Caco-2 (cell line): ENCODE measurements at regions not wholly inside any gene's neighbourhood (a gene's known extent, or its start where the extent isn't known, plus 50 kb on each side); places are given as distances from the start of the nearest gene placed in this dataset.
"Not testable (repeated sequence)": the region's sequence is repeated elsewhere in the genome, so short reads cannot be mapped to it uniquely, and the experiment has no call there.

Source experiments
- BruUV-seq: library from RNA; stranded (reverse); fragments of 400-500 nt; replicated peaks from 2 replicates; lab custom pipeline; 2021; lab: Mats Ljungman, UMichigan
- CTCF ChIA-PET: fragments of 300-600 bp; sonication (Branson Sonifier 250); formaldehyde crosslinking; loops from one replicate; lab custom pipeline; 2022; ENCODE audit warnings: antibody characterized with exemption; lab: Charles Lee
- POLR2A ChIA-PET: fragments of 300-600 bp; sonication (Branson Sonifier 250); formaldehyde crosslinking; loops from one replicate; lab custom pipeline; 2022; ENCODE audit warnings: antibody characterized with exemption; lab: Charles Lee
- DNase-seq, 2 experiments: peaks; one replicate each; pipeline versions ENCODE4 v3.0.0 to v3.0.0-alpha.2; 2020 to 2022
- H3K27me3 ChIP-seq: replicated peaks from 2 replicates; pipeline ENCODE4 v1.6.0; 2011; ENCODE audit warnings: low read length; ENCODE audit not compliant: control insufficient read depth, insufficient read depth
- H3K36me3 ChIP-seq: 2 replicates; pipeline ENCODE4 v1.5.1; 2011; ENCODE audit warnings: low read length; ENCODE audit not compliant: control insufficient read depth, insufficient read depth
- H3K4me1 ChIP-seq: fragments of 250-450 bp; sonication (Bioruptor Pico); 2 replicates; pipeline ENCODE4 v1.5.1; 2020; ENCODE audit warnings: mild to moderate bottlenecking
- H3K4me3 ChIP-seq: 2 replicates; pipeline ENCODE4 v1.5.1; 2011; ENCODE audit warnings: low read depth, mild to moderate bottlenecking, control low read depth, low read length
- H3K9me3 ChIP-seq: fragments of 250-450 bp; sonication (Bioruptor Pico); 2 replicates; pipeline ENCODE4 v1.5.1; 2020; ENCODE audit warnings: mild to moderate bottlenecking, moderate library complexity
- H3K27ac Mint-ChIP-seq: one replicate; pipeline ENCODE4 v1.8.0; 2022; ENCODE audit warnings: mixed read lengths; ENCODE audit not compliant: unreplicated experiment
- H3K27me3 Mint-ChIP-seq: one replicate; pipeline ENCODE4 v1.8.0; 2022; ENCODE audit warnings: mixed read lengths; ENCODE audit not compliant: insufficient read depth, unreplicated experiment
- H3K36me3 Mint-ChIP-seq: one replicate; pipeline ENCODE4 v1.8.0; 2022; ENCODE audit warnings: mild to moderate bottlenecking, mixed read lengths; ENCODE audit not compliant: insufficient read depth, unreplicated experiment
- H3K4me1 Mint-ChIP-seq: one replicate; pipeline ENCODE4 v1.8.0; 2022; ENCODE audit warnings: low read depth, mixed read lengths; ENCODE audit not compliant: unreplicated experiment
- H3K4me3 Mint-ChIP-seq: one replicate; pipeline ENCODE4 v1.8.0; 2022; ENCODE audit warnings: mild to moderate bottlenecking, moderate library complexity, mixed read lengths; ENCODE audit not compliant: unreplicated experiment
- H3K9me3 Mint-ChIP-seq: one replicate; pipeline ENCODE4 v1.8.0; 2022; ENCODE audit warnings: mixed read lengths; ENCODE audit not compliant: unreplicated experiment
- intact Hi-C: fragments of 100-400 bp; cut with micrococcal nuclease; formaldehyde crosslinking; loops from one replicate; pipeline ENCODE4 v1.10.0; 2022; ENCODE audit not compliant: unreplicated experiment
- TF ChIP-seq, protein P1 (sequence below), 2 experiments: fragments of 200-600 bp in 1 of 2; IDR thresholded peaks; 1 replicate in 1 of 2; 2 replicates in 1 of 2; pipeline versions ENCODE4 v1.5.1 to v1.8.0; 2011 to 2022; ENCODE audit warnings: antibody characterized with exemption in 1 of 2, control low read depth in 1 of 2, inconsistent platforms in 1 of 2, low read depth in 1 of 2, low read length in 1 of 2, mild to moderate bottlenecking in 1 of 2, moderate library complexity in 1 of 2; ENCODE audit not compliant: insufficient read depth in 1 of 2, severe bottlenecking in 1 of 2, unreplicated experiment in 1 of 2

DNA sequence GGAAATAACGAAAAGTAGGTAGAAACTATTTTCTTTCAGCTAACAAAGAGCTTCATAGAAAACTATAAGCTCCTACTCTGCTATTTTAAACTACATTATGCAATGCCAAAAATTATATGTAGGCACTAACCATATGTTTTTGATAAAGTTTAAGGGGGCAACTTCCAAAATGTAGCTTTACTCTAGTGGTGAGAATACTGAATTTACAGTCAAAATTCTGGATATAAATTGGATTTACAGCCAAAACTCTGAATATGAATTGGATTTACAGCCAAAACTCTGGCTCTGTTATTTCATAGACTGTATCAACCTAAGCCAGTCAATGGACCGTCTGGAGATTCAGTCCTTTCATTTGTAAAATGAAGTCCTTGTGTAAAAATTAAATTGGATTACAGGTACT, 86.8 kb upstream of the ANK3 start:
- Histone ChIP-seq H3K4me1 (peaks cover 18% of the 10 kb centered on the region), H3K4me3 (no peak overlapping the region), H3K36me3 (no peaks in the 10 kb centered on the region), H3K27me3 (no peaks in the 10 kb centered on the region), H3K9me3 (no peaks in the 10 kb centered on the region)
- H3K4me3 Mint-ChIP-seq, result no peak overlapping the region
- H3K36me3 Mint-ChIP-seq, result no peaks in the 10 kb centered on the region
- TF ChIP-seq, protein P1, sequence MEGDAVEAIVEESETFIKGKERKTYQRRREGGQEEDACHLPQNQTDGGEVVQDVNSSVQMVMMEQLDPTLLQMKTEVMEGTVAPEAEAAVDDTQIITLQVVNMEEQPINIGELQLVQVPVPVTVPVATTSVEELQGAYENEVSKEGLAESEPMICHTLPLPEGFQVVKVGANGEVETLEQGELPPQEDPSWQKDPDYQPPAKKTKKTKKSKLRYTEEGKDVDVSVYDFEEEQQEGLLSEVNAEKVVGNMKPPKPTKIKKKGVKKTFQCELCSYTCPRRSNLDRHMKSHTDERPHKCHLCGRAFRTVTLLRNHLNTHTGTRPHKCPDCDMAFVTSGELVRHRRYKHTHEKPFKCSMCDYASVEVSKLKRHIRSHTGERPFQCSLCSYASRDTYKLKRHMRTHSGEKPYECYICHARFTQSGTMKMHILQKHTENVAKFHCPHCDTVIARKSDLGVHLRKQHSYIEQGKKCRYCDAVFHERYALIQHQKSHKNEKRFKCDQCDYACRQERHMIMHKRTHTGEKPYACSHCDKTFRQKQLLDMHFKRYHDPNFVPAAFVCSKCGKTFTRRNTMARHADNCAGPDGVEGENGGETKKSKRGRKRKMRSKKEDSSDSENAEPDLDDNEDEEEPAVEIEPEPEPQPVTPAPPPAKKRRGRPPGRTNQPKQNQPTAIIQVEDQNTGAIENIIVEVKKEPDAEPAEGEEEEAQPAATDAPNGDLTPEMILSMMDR (IDR thresholded peaks at IDR 0.05; ENCODE audit: insufficient read depth in 1 of 2, low read depth in 1 of 2, low read length in 1 of 2, severe bottlenecking in 1 of 2, unreplicated experiment in 1 of 2), result no peak
- no peak overlapping the region for H3K27ac Mint-ChIP-seq
- no TSS peak for BruUV-seq
- ChIA-PET POLR2A (no interaction called here), CTCF (no interaction called here)
- DNase-seq, result no peak
- no peaks in the 10 kb centered on the region for H3K9me3 Mint-ChIP-seq
- H3K27me3 Mint-ChIP-seq, result no peaks in the 10 kb centered on the region
- intact Hi-C loops, result no loop called here
- H3K4me1 Mint-ChIP-seq, result peaks cover 8% of the 10 kb centered on the region

- no peak overlapping the region for H3K4me3 ChIP-seq
- H3K4me3 Mint-ChIP-seq, result no peak overlapping the region
- H3K4me1 ChIP-seq, result no peaks in the 10 kb centered on the region
- intact Hi-C loops, result no loop called here
- ChIA-PET CTCF (no interaction called here), POLR2A (no interaction called here)
- H3K4me1 Mint-ChIP-seq, result no peaks in the 10 kb centered on the region
- BruUV-seq, result no TSS peak
- H3K9me3 Mint-ChIP-seq, result no peaks in the 10 kb centered on the region
- no peaks in the 10 kb centered on the region for H3K36me3 Mint-ChIP-seq
- no peaks in the 10 kb centered on the region for H3K36me3 ChIP-seq
- H3K27ac Mint-ChIP-seq, result no peak overlapping the region
- H3K9me3 ChIP-seq, result no peaks in the 10 kb centered on the region
- TF ChIP-seq, protein P1 (IDR thresholded peaks at IDR 0.05; ENCODE audit: insufficient read depth in 1 of 2, low read depth in 1 of 2, low read length in 1 of 2, severe bottlenecking in 1 of 2, unreplicated experiment in 1 of 2), result no peak
- no peak for DNase-seq
- no peaks in the 10 kb centered on the region for H3K27me3 Mint-ChIP-seq
- H3K27me3 ChIP-seq, result no peaks in the 10 kb centered on the region
Observed at GRCh38 chr10:60473557-60473956, 83.9 kb upstream of the ANK3 start.

- H3K36me3 Mint-ChIP-seq, result no peaks in the 10 kb centered on the region
- CTCF ChIA-PET, result no interaction called here
- BruUV-seq, result no TSS peak
Observed at GRCh38 chr10:60470091-60470490, 80.4 kb upstream of the ANK3 start.

DNA sequence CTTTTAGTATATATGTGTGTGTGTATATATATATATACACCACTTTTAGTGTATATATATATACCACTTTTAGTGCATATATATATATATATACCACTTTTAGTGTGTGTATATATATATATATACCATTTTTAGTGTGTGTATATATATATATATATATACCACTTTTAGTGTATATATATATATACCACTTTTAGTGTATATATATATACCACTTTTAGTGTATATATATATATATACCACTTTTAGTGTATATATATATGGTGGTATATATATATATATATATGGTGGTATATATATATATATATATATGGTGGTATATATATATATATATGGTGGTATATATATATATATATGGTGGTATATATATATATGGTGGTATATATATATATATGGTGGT, 79.5 kb upstream of the ANK3 start:
- H3K9me3 ChIP-seq, H3K36me3 ChIP-seq, H3K4me3 Mint-ChIP-seq, POLR2A ChIA-PET, DNase-seq, H3K27me3 Mint-ChIP-seq, intact Hi-C loops, BruUV-seq, CTCF ChIA-PET, H3K4me3 ChIP-seq, H3K4me1 ChIP-seq, H3K27me3 ChIP-seq, H3K36me3 Mint-ChIP-seq, H3K27ac Mint-ChIP-seq, H3K9me3 Mint-ChIP-seq: not testable (repeated sequence)
- peaks cover 10% of the 10 kb centered on the region for H3K4me1 Mint-ChIP-seq

More at GRCh38 chr10:60470091-60470490, 80.4 kb upstream of the ANK3 start:
- no peak for DNase-seq
- no peak overlapping the region for H3K27ac Mint-ChIP-seq
- TF ChIP-seq, protein P1 (IDR thresholded peaks at IDR 0.05; ENCODE audit: insufficient read depth in 1 of 2, low read depth in 1 of 2, low read length in 1 of 2, severe bottlenecking in 1 of 2, unreplicated experiment in 1 of 2), result no peak
- intact Hi-C loops, result no loop called here
- no peaks in the 10 kb centered on the region for H3K27me3 Mint-ChIP-seq
- no peak overlapping the region for H3K4me3 Mint-ChIP-seq
- no peak overlapping the region for H3K4me3 ChIP-seq
- H3K27me3 ChIP-seq, result no peaks in the 10 kb centered on the region
- no peaks in the 10 kb centered on the region for H3K4me1 ChIP-seq
- POLR2A ChIA-PET, result no interaction called here
- peaks cover 10% of the 10 kb centered on the region for H3K4me1 Mint-ChIP-seq
- no peaks in the 10 kb centered on the region for H3K9me3 Mint-ChIP-seq
- H3K9me3 ChIP-seq, result no peaks in the 10 kb centered on the region
- no peaks in the 10 kb centered on the region for H3K36me3 ChIP-seq
